IPS DF 6.9 (cell line): ENCODE measurements at regions not wholly inside any gene's neighbourhood (a gene's known extent, or its start where the extent isn't known, plus 50 kb on each side); places are given as distances from the start of the nearest gene placed in this dataset.
A peak's percentile ranks its signal among the peaks of the same experiment; 100 is the strongest.

ENCODE experiments used
- DNase-seq: peaks from one replicate; pipeline ENCODE4 v3.0.0-alpha.2; 2013; ENCODE audit warnings: low read depth, low spot score
- H3K27ac ChIP-seq: one replicate; pipeline ENCODE4 v1.5.1; 2013; ENCODE audit warnings: low read length, control low read depth
- H3K27me3 ChIP-seq: 2 replicates; pipeline ENCODE4 v1.6.1; 2013; ENCODE audit warnings: mild to moderate bottlenecking, low read length; ENCODE audit not compliant: control insufficient read depth, insufficient read depth
- H3K36me3 ChIP-seq: 2 replicates; pipeline ENCODE4 v1.6.1; 2013; ENCODE audit warnings: low read length; ENCODE audit not compliant: control insufficient read depth, insufficient read depth
- H3K4me1 ChIP-seq: 2 replicates; pipeline ENCODE4 v1.6.1; 2013; ENCODE audit warnings: low read length; ENCODE audit not compliant: control insufficient read depth, insufficient read depth
- H3K4me3 ChIP-seq: 2 replicates; pipeline ENCODE4 v1.5.1; 2013; ENCODE audit warnings: mild to moderate bottlenecking, low read length
- H3K9me3 ChIP-seq: 2 replicates; pipeline ENCODE4 v1.6.1; 2013; ENCODE audit warnings: low read length, inconsistent platforms; ENCODE audit not compliant: control insufficient read depth, insufficient read depth
- WGBS: extraction: QIAGEN DNeasy Blood & Tissue Kit; methylation state at CpG from one replicate; pipeline ENCODE4 v1.1.7; 2013; ENCODE audit warnings: mixed read lengths, missing lambda C conversion rate; ENCODE audit not compliant: insufficient read length, insufficient coverage; 5-methylcytosine and 5-hydroxymethylcytosine counted together

- no CpG with 5 or more reads among the region's 1 CpG for WGBS
- DNase-seq = no peak
- Histone ChIP-seq H3K4me3 (no peak overlapping the region), H3K27me3 (no peaks in the 10 kb centered on the region), H3K36me3 (no peaks in the 10 kb centered on the region), H3K9me3 (no peaks in the 10 kb centered on the region; the same call in 1 of the 2 replicates), H3K27ac (no peak overlapping the region), H3K4me1 (no peaks in the 10 kb centered on the region; the same call in 1 of the 2 replicates)
Measured at GRCh38 chr6:43952746-43953145, 174.5 kb downstream of the MRPL14 start.

DNA sequence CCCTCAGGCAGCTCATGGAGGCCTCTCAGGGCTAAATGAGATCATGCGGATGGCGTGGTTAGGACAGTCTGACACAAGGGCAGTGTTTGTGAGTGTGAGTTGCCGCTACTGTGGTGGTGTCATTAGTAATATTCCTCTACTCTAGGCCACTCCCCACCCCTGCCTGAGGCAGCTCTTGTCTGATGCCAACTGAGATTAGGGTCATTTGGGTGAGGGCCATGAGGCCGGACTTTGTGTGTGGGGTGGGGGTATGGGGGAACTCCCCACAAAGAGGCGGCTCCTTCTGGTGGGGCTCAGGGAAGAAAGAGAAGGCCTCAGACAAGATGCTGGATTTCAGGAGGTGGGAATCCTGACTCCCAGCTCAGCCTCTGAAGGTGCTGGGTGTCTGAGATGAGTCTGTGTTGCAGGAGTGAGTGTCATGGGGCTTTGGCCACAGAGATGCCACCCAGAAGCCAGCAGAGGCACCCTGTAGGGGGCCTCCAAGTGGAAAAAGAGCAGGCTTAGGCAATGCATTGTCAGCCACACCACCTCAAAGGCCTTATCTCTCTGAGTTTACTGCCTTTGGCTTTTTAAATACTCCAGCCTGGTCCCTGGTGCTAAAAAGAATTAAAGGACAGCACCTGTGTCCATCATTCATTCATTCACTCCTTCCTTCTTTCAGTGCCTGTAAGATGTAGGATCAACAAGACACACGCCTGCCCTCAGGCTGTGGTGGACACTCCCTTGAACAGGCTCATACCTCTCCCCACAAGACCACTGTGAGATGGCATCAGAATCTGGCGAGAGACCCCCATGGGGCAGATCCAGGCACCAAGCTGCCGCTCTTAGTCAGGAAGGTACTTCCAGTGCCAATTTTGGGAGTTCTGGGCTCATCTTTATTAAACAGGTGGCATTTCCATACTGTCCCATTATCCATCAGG is 175.2 kb downstream of the MRPL14 start:
- Histone ChIP-seq H3K27me3 (no peaks in the 10 kb centered on the region), H3K4me3 (no peak overlapping the region), H3K4me1 (no peaks in the 10 kb centered on the region; the same call in 1 of the 2 replicates), H3K9me3 (no peaks in the 10 kb centered on the region; the same call in 1 of the 2 replicates), H3K36me3 (no peaks in the 10 kb centered on the region), H3K27ac (no peak overlapping the region)
- no peak for DNase-seq
- no CpG with 5 or more reads among the region's 8 CpGs for WGBS

DNA sequence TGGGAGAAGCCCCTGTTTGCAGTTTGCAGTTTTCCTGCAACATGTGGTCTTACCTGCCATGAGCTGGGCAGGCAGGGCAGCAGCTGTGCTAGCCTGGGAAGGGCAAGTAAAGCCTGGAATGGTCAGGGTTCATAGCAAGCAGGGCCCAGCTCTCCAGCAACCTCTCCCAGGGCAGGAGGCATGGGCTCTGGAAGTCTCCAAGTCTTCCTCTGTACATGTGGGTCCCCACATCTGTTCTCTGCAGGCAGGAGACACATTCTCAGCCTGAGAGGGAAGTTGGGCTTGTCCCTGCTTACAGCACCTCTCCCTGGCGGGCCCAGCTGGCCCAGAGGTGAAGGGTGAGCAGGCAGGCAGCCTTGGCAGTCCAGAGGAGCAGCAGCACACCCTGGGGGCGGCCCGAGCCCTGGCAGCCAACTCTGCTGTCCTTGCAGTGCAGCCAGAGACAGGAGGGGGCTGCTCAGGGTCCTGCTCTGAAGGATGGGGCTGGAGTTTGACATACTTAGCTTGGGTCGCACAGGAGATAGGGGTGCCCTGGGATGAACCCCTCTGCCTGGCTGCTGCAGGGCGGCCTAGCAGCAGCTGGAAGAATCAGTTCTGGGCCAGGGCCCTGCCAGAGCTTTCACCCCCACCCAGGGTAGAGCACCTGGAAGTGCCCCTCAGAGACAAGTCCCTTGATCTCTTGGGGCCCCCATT is 176.0 kb downstream of the MRPL14 start:
- Histone ChIP-seq H3K36me3 (no peaks in the 10 kb centered on the region), H3K4me1 (no peaks in the 10 kb centered on the region; the same call in 1 of the 2 replicates), H3K27ac (no peak overlapping the region), H3K9me3 (no peaks in the 10 kb centered on the region), H3K4me3 (no peak overlapping the region), H3K27me3 (no peaks in the 10 kb centered on the region)
- peak; percentile 50 for DNase-seq
- no CpG with 5 or more reads among the region's 5 CpGs for WGBS

DNA sequence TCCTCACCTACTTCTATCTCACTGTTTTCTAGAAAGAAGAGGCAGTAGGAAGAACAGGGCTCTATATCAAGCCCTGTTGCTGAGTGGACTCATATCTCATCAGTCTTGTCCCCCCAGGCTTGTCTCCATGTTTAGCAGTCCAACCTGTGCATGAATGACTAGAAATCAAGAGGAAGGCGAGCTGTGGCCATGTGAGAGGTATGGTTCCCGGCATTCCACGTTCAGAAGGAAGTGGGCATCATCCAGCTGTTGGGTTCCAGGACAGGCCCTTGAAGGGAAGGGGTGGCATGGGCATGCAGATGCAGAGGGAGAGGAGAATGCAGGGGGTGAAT is 176.6 kb downstream of the MRPL14 start:
- Histone ChIP-seq H3K4me1 (no peaks in the 10 kb centered on the region; the same call in 1 of the 2 replicates), H3K36me3 (no peaks in the 10 kb centered on the region), H3K27ac (no peak overlapping the region), H3K4me3 (no peak overlapping the region), H3K27me3 (no peaks in the 10 kb centered on the region), H3K9me3 (no peaks in the 10 kb centered on the region)
- no peak for DNase-seq
- no CpG with 5 or more reads among the region's 3 CpGs for WGBS

- DNase-seq = no peak
- H3K27ac ChIP-seq = no peak overlapping the region
- H3K27me3 ChIP-seq = no peaks in the 10 kb centered on the region
- H3K4me1 ChIP-seq = no peaks in the 10 kb centered on the region; the same call in 1 of the 2 replicates
- WGBS = no CpG with 5 or more reads among the region's 11 CpGs
- no peak overlapping the region for H3K4me3 ChIP-seq
- no peaks in the 10 kb centered on the region for H3K36me3 ChIP-seq
- no peaks in the 10 kb centered on the region for H3K9me3 ChIP-seq
Measured at GRCh38 chr6:43950051-43950605, 177.1 kb downstream of the MRPL14 start.

GRCh38 chr6:43949551-43949991 is 177.7 kb downstream of the MRPL14 start:
- no peak for DNase-seq
- no peak overlapping the region for H3K4me3 ChIP-seq
- no peaks in the 10 kb centered on the region; the same call in 1 of the 2 replicates for H3K4me1 ChIP-seq
- WGBS = no CpG with 5 or more reads among the region's 2 CpGs
- H3K27me3 ChIP-seq = no peaks in the 10 kb centered on the region
- no peak overlapping the region for H3K27ac ChIP-seq
- H3K9me3 ChIP-seq = no peaks in the 10 kb centered on the region
- no peaks in the 10 kb centered on the region for H3K36me3 ChIP-seq

- no CpG with 5 or more reads among the region's 5 CpGs for WGBS
- H3K4me1 ChIP-seq = no peaks in the 10 kb centered on the region
- H3K27ac ChIP-seq = no peak overlapping the region
- H3K27me3 ChIP-seq = no peaks in the 10 kb centered on the region
- DNase-seq = no peak
- no peaks in the 10 kb centered on the region for H3K9me3 ChIP-seq
- H3K36me3 ChIP-seq = no peaks in the 10 kb centered on the region
- H3K4me3 ChIP-seq = no peak overlapping the region
Measured at GRCh38 chr6:43948527-43949485, 178.4 kb downstream of the MRPL14 start.

DNA sequence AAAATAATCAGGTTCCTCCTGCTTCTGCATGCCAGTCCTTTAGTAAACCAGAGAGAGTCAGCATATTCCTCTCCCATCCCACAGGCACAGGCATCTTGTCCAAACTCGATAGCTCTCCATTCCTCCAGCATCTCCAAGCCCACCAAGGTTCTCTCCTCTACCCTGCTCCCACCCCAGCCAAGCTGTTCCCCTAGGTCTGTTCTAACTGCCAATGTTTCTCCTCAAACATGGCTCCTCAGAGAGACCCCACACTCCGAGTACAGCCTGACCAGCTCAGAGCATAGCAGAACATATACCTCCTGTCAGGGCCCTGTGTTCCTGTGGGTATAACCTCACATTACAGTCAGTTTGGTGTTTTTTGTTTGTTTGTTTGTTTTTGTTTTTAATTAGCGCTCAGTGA is 177.8 kb downstream of the VEGFA start:
- H3K4me3 ChIP-seq = no peak overlapping the region

GRCh38 chr6:43946641-43947363 is 176.8 kb downstream of the VEGFA start:
- no peaks in the 10 kb centered on the region for H3K36me3 ChIP-seq
- WGBS = no CpG with 5 or more reads among the region's 4 CpGs
- H3K27me3 ChIP-seq = no peaks in the 10 kb centered on the region
- no peaks in the 10 kb centered on the region for H3K9me3 ChIP-seq
- no peak for DNase-seq
- H3K27ac ChIP-seq = no peak overlapping the region
- no peak overlapping the region for H3K4me3 ChIP-seq
- H3K4me1 ChIP-seq = no peaks in the 10 kb centered on the region

More for the DNA sequence above, 177.8 kb downstream of the VEGFA start:
- no peak for DNase-seq
- no peaks in the 10 kb centered on the region for H3K9me3 ChIP-seq
- no peaks in the 10 kb centered on the region for H3K27me3 ChIP-seq
- H3K27ac ChIP-seq = no peak overlapping the region
- no peaks in the 10 kb centered on the region for H3K4me1 ChIP-seq
- no CpG with 5 or more reads among the region's 3 CpGs for WGBS
- no peaks in the 10 kb centered on the region for H3K36me3 ChIP-seq
